Stimulated activated naive B cell treated with anti-CD40 and anti-IgM and Interleukin-4, amounts not matched to agents 10 μg/mL and 1 μg/mL and 100 μg/mL, for 72 hours (primary cell): ENCODE measurements at regions not wholly inside any gene's neighbourhood (a gene's known extent, or its start where the extent isn't known, plus 50 kb on each side); places are given as distances from the start of the nearest gene placed in this dataset.
A peak's percentile ranks its signal among the peaks of the same experiment; 100 is the strongest.
"Not testable (repeated sequence)": the region's sequence is repeated elsewhere in the genome, so short reads cannot be mapped to it uniquely, and the experiment has no call there.

Source experiments
- ATAC-seq, 2 donors: fragments of 150-1000 bp; cut with Tn5 transposase; replicated peaks; 2 replicates each; pipeline ENCODE4 v1.10.0; 2021; ENCODE audit warnings: moderate library complexity in 1 of 2
- DNase-seq: peaks from one replicate; pipeline ENCODE4 v3.0.0; 2021
- H3K27ac Mint-ChIP-seq: one replicate; pipeline ENCODE4 v1.8.0; 2022; ENCODE audit warnings: mild to moderate bottlenecking, mixed read lengths
- H3K27me3 Mint-ChIP-seq, 2 donors: one replicate each; pipeline ENCODE4 v1.8.0; 2022; ENCODE audit warnings: mixed read lengths in 2 of 2
- H3K36me3 Mint-ChIP-seq, 2 donors: one replicate each; pipeline ENCODE4 v1.8.0; 2022; ENCODE audit warnings: mixed read lengths in 2 of 2, mild to moderate bottlenecking in 1 of 2
- H3K4me1 Mint-ChIP-seq, 2 donors: one replicate each; pipeline ENCODE4 v1.8.0; 2022; ENCODE audit warnings: mixed read lengths in 2 of 2, mild to moderate bottlenecking in 1 of 2
- H3K4me3 Mint-ChIP-seq, 2 donors: one replicate each; pipeline ENCODE4 v1.8.0; 2022; ENCODE audit warnings: mild to moderate bottlenecking in 2 of 2, mixed read lengths in 2 of 2, moderate library complexity in 1 of 2
- H3K9me3 Mint-ChIP-seq, 2 donors: one replicate each; pipeline ENCODE4 v1.8.0; 2022; ENCODE audit warnings: mixed read lengths in 2 of 2, mild to moderate bottlenecking in 1 of 2

- ATAC-seq (no peak), DNase-seq (no peak)
- H3K4me3 Mint-ChIP-seq, result no peak overlapping the region
- no peaks in the 10 kb centered on the region for H3K36me3 Mint-ChIP-seq
- H3K27me3 Mint-ChIP-seq, result no peaks in the 10 kb centered on the region
- H3K4me1 Mint-ChIP-seq, result no peaks in the 10 kb centered on the region
- no peak overlapping the region for H3K27ac Mint-ChIP-seq
- H3K9me3 Mint-ChIP-seq, result peaks cover 0 to 1% of the 10 kb centered on the region in 2 donors
Observed at GRCh38 chr3:82194870-82195269, 433.4 kb upstream of the GBE1 start.

- DNase-seq (no peak), ATAC-seq (no peak)
- H3K4me3 Mint-ChIP-seq, result no peak overlapping the region
Observed at GRCh38 chr3:82186017-82186416, 424.6 kb upstream of the GBE1 start.

GRCh38 chr3:82179291-82179690 lies 417.8 kb upstream of the GBE1 start:
- Mint-ChIP-seq H3K27me3 (no peaks in the 10 kb centered on the region), H3K36me3 (no peaks in the 10 kb centered on the region), H3K9me3 (no peaks in the 10 kb centered on the region), H3K4me3 (no peak overlapping the region), H3K4me1 (no peaks in the 10 kb centered on the region), H3K27ac (no peak overlapping the region)
- no peak for DNase-seq
- no peak for ATAC-seq

More at GRCh38 chr3:82186017-82186416, 424.6 kb upstream of the GBE1 start:
- H3K36me3 Mint-ChIP-seq, result no peaks in the 10 kb centered on the region
- no peaks in the 10 kb centered on the region for H3K9me3 Mint-ChIP-seq
- H3K4me1 Mint-ChIP-seq, result no peaks in the 10 kb centered on the region
- H3K27me3 Mint-ChIP-seq, result no peaks in the 10 kb centered on the region
- H3K27ac Mint-ChIP-seq, result no peak overlapping the region

GRCh38 chr3:82178291-82178690 lies 416.8 kb upstream of the GBE1 start:
- ATAC-seq, result no peak
- H3K36me3 Mint-ChIP-seq, result no peaks in the 10 kb centered on the region
- H3K9me3 Mint-ChIP-seq, result no peaks in the 10 kb centered on the region
- DNase-seq, result no peak
- H3K4me1 Mint-ChIP-seq, result no peaks in the 10 kb centered on the region
- no peak overlapping the region for H3K4me3 Mint-ChIP-seq
- no peak overlapping the region for H3K27ac Mint-ChIP-seq
- H3K27me3 Mint-ChIP-seq, result no peaks in the 10 kb centered on the region

GRCh38 chr3:82177774-82178173 lies 416.3 kb upstream of the GBE1 start:
- H3K4me1 Mint-ChIP-seq, result no peaks in the 10 kb centered on the region
- no peak overlapping the region for H3K4me3 Mint-ChIP-seq
- no peak for DNase-seq
- ATAC-seq, result no peak
- H3K27me3 Mint-ChIP-seq, result no peaks in the 10 kb centered on the region
- no peaks in the 10 kb centered on the region for H3K9me3 Mint-ChIP-seq
- H3K27ac Mint-ChIP-seq, result no peak overlapping the region
- no peaks in the 10 kb centered on the region for H3K36me3 Mint-ChIP-seq

GRCh38 chr3:82165266-82165665 lies 403.8 kb upstream of the GBE1 start:
- Mint-ChIP-seq H3K27me3 (no peaks in the 10 kb centered on the region), H3K27ac (no peak overlapping the region), H3K9me3 (no peaks in the 10 kb centered on the region), H3K4me1 (no peaks in the 10 kb centered on the region), H3K4me3 (no peak overlapping the region), H3K36me3 (no peaks in the 10 kb centered on the region)
- ATAC-seq (no peak), DNase-seq (no peak)

- no peaks in the 10 kb centered on the region for H3K4me1 Mint-ChIP-seq
- H3K9me3 Mint-ChIP-seq, result no peaks in the 10 kb centered on the region
- DNase-seq (no peak), ATAC-seq (no peak)
- H3K27ac Mint-ChIP-seq, result no peak overlapping the region
- H3K4me3 Mint-ChIP-seq, result no peak overlapping the region
- no peaks in the 10 kb centered on the region for H3K27me3 Mint-ChIP-seq
- H3K36me3 Mint-ChIP-seq, result no peaks in the 10 kb centered on the region
Observed at GRCh38 chr3:82163907-82164520, 402.6 kb upstream of the GBE1 start.

GRCh38 chr3:82157952-82158351 lies 396.5 kb upstream of the GBE1 start:
- Mint-ChIP-seq H3K27me3 (peaks cover 0 to 6% of the 10 kb centered on the region in 2 donors), H3K4me1 (no peaks in the 10 kb centered on the region), H3K4me3 (no peak overlapping the region), H3K36me3 (peaks cover 0 to 3% of the 10 kb centered on the region in 2 donors), H3K9me3 (peaks cover 3 to 8% of the 10 kb centered on the region in 2 donors), H3K27ac (no peak overlapping the region)
- DNase-seq (no peak), ATAC-seq (no peak)

- not testable (repeated sequence) for H3K27ac Mint-ChIP-seq, H3K9me3 Mint-ChIP-seq, H3K36me3 Mint-ChIP-seq, DNase-seq, H3K27me3 Mint-ChIP-seq, H3K4me1 Mint-ChIP-seq, ATAC-seq, H3K4me3 Mint-ChIP-seq
Observed at GRCh38 chr3:82153892-82154291, 392.4 kb upstream of the GBE1 start.

GRCh38 chr3:82145742-82146141 lies 384.3 kb upstream of the GBE1 start:
- no peaks in the 10 kb centered on the region for H3K4me1 Mint-ChIP-seq
- no peaks in the 10 kb centered on the region for H3K27me3 Mint-ChIP-seq
- no peak for DNase-seq
- no peak overlapping the region for H3K27ac Mint-ChIP-seq
- H3K9me3 Mint-ChIP-seq, result no peaks in the 10 kb centered on the region
- no peaks in the 10 kb centered on the region for H3K36me3 Mint-ChIP-seq
- H3K4me3 Mint-ChIP-seq, result no peak overlapping the region
- ATAC-seq, result peak in 1 of 2 donors; percentile 54

- DNase-seq (no peak), ATAC-seq (no peak)
- Mint-ChIP-seq H3K27me3 (no peaks in the 10 kb centered on the region), H3K9me3 (no peaks in the 10 kb centered on the region), H3K4me3 (no peak overlapping the region), H3K27ac (no peak overlapping the region), H3K36me3 (no peaks in the 10 kb centered on the region), H3K4me1 (no peaks in the 10 kb centered on the region)
Observed at GRCh38 chr3:82144811-82145210, 383.4 kb upstream of the GBE1 start.

GRCh38 chr3:82143661-82144412 lies 382.4 kb upstream of the GBE1 start:
- DNase-seq (no peak), ATAC-seq (no peak)
- no peak overlapping the region for H3K4me3 Mint-ChIP-seq
- H3K27ac Mint-ChIP-seq, result no peak overlapping the region
- H3K4me1 Mint-ChIP-seq, result no peaks in the 10 kb centered on the region
- no peaks in the 10 kb centered on the region for H3K36me3 Mint-ChIP-seq
- H3K27me3 Mint-ChIP-seq, result no peaks in the 10 kb centered on the region
- peaks cover 0 to 5% of the 10 kb centered on the region in 2 donors for H3K9me3 Mint-ChIP-seq

GRCh38 chr3:82141592-82141991 lies 380.1 kb upstream of the GBE1 start:
- Mint-ChIP-seq H3K4me1 (no peaks in the 10 kb centered on the region), H3K27ac (no peak overlapping the region)
- no peak for ATAC-seq

GRCh38 chr3:82137861-82138260 lies 376.4 kb upstream of the GBE1 start:
- H3K36me3 Mint-ChIP-seq, result no peaks in the 10 kb centered on the region
- no peak overlapping the region for H3K27ac Mint-ChIP-seq
- DNase-seq (no peak), ATAC-seq (no peak)
- no peaks in the 10 kb centered on the region for H3K27me3 Mint-ChIP-seq
- H3K4me3 Mint-ChIP-seq, result no peak overlapping the region
- no peaks in the 10 kb centered on the region for H3K4me1 Mint-ChIP-seq
- H3K9me3 Mint-ChIP-seq, result peaks cover 0 to 5% of the 10 kb centered on the region in 2 donors

More at GRCh38 chr3:82141592-82141991, 380.1 kb upstream of the GBE1 start:
- Mint-ChIP-seq H3K36me3 (no peaks in the 10 kb centered on the region), H3K27me3 (no peaks in the 10 kb centered on the region), H3K4me3 (no peak overlapping the region), H3K9me3 (peaks cover 0 to 5% of the 10 kb centered on the region in 2 donors)
- DNase-seq, result no peak

- no peaks in the 10 kb centered on the region for H3K36me3 Mint-ChIP-seq
- H3K27ac Mint-ChIP-seq, result no peak overlapping the region
- H3K4me1 Mint-ChIP-seq, result no peaks in the 10 kb centered on the region
- peaks cover 0 to 5% of the 10 kb centered on the region in 2 donors for H3K9me3 Mint-ChIP-seq
- H3K27me3 Mint-ChIP-seq, result no peaks in the 10 kb centered on the region
- ATAC-seq (no peak), DNase-seq (no peak)
- no peak overlapping the region for H3K4me3 Mint-ChIP-seq
Observed at GRCh38 chr3:82137050-82137449, 375.6 kb upstream of the GBE1 start.
